OCI-M2 (cell line): ENCODE measurements at regions not wholly inside any gene's neighbourhood (a gene's known extent, or its start where the extent isn't known, plus 50 kb on each side); places are given as distances from the start of the nearest gene placed in this dataset.
"Not testable (repeated sequence)": the region's sequence is repeated elsewhere in the genome, so short reads cannot be mapped to it uniquely, and the experiment has no call there.

ENCODE experiments used
- DNase-seq: peaks from one replicate; lab custom pipeline; 2025; ENCODE audit not compliant: unreplicated experiment; lab: John Stamatoyannopoulos, UW

GRCh38 chr2:184993746-184994145 lies 395.4 kb downstream of the ZNF804A start:
- DNase-seq: no peak

GRCh38 chr2:185006481-185006880 lies 408.2 kb downstream of the ZNF804A start:
- DNase-seq: no peak

DNA sequence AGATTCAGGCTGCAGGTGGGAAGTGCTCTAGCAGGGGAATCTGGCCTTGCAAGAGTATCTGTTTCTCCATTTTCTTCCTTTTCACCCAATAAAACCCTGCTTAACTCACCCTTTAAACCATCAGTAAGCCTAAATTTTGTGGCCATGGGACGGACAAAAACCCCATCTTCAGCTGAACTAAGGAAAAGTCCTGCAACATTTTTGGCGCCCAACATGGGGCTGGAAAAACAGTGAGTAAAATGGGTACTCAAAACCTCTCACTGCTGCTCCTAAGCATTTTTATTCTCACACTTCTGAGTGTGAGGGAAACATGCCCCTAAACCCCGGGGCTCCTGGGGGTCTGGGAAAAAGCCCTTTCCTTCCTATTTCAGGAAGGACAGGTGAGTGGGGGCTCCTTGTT lies 414.3 kb downstream of the ZNF804A start:
- DNase-seq: no peak

DNA sequence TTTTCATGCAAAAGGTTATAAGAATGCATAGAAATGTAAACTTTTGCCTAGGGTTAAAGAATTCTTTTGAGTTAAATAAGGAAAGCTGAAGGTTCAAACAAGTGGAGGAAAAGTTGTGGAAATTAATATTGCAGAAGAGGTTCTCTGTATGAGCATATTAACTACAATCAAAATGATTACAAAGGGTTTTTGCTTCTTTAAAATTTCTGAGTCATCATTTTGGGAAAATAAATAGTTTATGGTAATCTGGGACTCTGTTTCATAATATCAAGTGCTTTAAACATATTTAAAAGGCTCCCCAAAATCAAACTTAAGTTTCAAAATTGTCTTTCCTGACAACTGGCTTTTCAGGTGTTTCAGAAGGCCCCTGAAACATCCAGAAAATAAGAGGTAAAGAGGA lies 415.7 kb downstream of the ZNF804A start:
- no peak for DNase-seq

DNA sequence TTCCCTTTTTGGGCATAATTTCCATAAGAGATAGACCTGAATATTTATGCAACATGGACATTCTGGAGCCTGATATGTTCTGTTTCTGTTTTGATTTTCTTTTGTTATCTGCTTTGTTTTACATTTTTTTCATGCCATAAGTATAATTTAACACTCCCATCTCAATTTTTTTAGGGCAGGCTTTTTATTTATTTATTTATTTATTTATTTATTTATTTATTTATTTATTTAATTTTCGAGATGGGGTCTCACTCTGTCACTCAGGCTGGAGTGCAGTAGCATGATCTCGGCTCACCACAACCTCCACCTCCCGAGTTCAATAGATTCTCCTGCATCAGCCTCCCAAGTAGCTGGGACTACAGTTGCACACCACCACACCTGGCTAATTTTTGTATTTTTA lies 427.6 kb downstream of the ZNF804A start:
- DNase-seq: not testable (repeated sequence)

- DNase-seq: no peak
Measured at GRCh38 chr2:185035906-185036305, 437.6 kb downstream of the ZNF804A start.

- no peak for DNase-seq
Measured at GRCh38 chr2:185044323-185044874, 446.1 kb downstream of the ZNF804A start.

- no peak for DNase-seq
Measured at GRCh38 chr2:185050804-185051203, 452.5 kb downstream of the ZNF804A start.

DNA sequence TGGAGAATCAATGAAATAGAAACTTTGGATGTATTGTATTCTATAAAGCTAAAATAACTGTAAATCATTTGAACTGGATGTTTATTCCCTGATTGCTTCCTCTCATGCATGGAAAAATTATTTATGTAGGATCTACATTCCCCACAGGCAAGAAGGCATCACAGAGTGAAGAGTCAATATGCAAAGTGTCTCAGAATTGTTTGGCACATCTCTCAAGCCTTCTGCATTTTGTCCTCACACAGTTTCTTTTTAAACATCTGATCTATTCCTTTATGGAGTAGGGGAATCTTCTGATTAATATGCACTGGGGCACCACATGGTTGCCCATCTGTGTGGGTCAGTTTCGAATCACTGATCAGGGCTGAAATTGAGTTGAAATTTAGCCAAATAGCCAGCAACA lies 465.4 kb downstream of the ZNF804A start:
- no peak for DNase-seq

DNA sequence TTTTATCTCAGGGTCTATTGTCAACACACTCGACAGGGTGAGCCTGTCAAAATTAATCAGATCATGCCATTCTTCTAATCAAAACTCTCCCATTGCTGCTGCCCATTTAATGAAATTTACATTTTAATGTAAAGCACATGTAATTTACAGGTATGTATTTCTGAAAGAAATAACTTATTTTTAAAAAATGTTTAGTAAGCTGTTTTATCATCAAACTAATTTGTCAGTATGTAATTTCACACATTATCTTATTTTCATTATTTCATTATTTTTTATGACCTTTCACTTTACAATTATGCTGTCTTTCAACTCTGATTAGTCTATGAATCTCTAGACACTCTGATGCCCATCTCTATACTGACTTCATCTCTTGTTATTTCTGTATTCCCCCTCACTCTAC lies 467.8 kb downstream of the ZNF804A start:
- DNase-seq: no peak

DNA sequence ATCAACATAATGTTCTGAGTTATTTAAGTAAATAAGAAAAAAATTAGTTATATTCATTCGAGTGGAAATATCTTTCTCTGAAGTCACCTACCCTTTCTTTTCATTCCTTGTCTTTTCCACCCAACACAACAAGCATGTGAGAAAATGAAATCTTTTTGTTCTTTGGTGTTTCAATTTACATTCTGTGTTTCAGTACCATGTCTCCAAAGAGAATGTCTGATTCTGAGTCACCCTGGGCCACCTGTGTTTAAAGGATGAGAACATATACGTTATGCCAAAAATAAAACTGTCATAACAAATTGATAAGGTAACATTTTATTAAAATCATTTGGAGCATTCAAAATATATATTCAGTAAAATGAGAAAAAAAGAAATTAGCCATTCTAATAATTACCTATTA lies 470.8 kb downstream of the ZNF804A start:
- no peak for DNase-seq

- no peak for DNase-seq
Measured at GRCh38 chr2:185074156-185074555, 475.8 kb downstream of the ZNF804A start.

GRCh38 chr2:185082749-185083148 lies 484.4 kb downstream of the ZNF804A start:
- no peak for DNase-seq

- no peak for DNase-seq
Measured at GRCh38 chr2:185108588-185108987, 510.3 kb downstream of the ZNF804A start.

- DNase-seq: no peak
Measured at GRCh38 chr2:185127412-185127811, 529.1 kb downstream of the ZNF804A start.

DNA sequence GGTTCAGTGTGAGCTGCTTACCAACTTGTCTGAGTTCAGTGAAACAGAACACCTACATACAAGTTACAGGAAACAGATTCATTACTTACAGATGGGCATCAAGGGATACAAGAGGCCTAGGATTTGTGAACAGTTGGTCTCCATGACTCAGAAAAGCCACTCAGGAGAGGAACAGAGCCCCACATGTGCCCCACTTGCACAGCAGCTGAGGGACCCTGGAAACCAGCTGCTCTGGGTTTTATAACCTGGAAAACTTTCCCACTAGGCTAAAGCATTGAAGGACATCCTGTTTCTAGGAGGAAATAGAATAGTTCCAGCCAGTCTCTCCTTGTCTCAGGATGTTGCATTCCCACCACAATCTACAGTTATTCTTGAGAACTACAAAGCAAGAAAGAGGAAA lies 530.0 kb downstream of the ZNF804A start:
- no peak for DNase-seq

GRCh38 chr2:185128996-185129395 lies 530.7 kb downstream of the ZNF804A start:
- DNase-seq: no peak

DNA sequence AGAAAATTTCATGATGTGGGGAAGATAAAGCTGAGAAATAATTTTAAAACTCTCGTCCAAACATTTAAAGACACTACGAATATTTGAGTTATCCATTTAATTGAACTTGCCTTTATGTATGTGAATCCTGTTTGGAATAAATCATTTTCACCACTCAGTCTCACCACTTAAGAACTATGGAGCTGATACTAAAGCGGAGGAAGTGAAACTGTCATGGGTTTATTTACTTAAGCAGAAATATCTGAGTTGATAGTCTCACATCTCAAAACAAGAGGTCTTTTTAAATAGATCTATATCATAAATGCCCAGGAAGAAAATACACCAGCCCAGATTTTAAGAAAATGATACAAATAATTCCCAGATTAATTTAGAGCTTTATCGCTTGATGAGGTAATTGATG lies 532.4 kb downstream of the ZNF804A start:
- DNase-seq: no peak

- DNase-seq: no peak
Measured at GRCh38 chr2:185132501-185133041, 534.2 kb downstream of the ZNF804A start.

DNA sequence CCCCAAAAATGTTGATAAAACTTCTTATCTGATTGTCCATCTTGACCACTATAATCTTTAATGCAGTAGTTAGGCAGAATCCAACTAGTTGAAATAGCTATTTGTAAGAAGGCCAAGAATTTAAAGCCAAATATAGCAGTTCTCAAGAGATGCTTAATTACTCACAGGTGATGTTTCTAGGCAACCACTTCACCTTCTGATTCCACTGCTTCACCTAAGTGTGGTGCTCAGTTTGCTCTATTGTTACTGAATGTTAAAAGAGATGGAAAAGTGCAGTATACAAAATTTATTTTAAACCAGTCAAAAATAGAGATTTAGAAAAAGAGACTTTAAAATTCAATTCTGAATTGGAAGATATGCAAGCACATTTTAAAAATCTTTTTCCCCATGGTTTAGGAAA lies 539.4 kb downstream of the ZNF804A start:
- DNase-seq: no peak

DNA sequence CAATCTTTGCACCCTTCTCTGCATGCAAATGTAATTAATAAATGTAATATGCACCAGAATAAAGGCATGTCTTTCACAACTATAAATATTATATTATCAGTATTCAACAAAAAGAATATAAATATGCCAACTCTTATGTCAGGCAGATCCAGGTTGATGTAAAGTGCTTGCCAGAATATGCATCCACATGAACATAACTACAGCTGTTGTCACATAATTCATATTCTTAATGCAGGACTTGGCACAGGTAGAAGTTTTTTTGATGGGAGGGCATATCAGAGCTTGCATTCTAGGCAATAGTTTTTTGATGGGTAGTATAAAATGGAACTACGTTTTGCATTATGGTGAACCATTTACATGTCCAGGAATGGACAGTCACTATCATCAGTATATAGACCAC lies 544.3 kb downstream of the ZNF804A start:
- DNase-seq: no peak

DNA sequence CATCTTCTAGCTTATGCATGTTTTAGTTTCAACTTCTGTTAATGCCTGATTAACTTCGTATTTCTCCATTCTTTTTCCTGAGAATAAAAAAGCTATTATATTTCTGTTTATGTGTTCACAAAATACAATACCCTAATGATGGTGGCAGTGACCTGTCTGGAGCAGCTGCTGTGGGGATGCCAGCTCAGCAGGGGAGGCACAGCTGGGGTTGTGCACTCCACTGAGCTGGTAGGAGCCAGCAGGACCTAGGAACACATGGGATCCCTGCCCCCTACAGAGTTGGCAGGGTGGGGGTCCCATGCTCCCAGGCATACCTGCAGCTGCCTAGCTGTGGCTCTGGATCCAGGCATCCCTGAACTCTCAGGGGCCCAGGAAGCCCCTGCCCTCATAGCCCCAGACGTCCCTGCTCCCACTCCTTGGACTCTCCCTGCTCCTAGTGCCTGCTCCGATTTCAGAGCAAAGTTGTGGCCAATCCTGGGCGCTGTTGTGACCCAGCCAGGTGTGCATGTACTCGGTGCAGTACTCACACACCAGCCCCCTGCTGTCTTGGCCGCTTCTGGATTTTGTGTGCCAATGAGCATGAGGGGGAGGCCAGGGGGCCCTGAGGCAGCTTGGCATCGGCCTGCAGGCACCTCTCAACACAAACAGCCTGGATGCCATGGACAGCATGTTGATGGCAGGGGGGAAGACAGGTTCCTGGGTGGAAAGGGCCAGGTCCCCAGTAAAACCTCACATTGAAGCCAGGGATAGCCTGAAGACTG lies 546.0 kb downstream of the ZNF804A start:
- no peak for DNase-seq
